ENCODE measurements at regions not wholly inside any gene's neighbourhood (a gene's known extent, or its start where the extent isn't known, plus 50 kb on each side); places are given as distances from the start of the nearest gene placed in this dataset.
"Not testable (repeated sequence)": the region's sequence is repeated elsewhere in the genome, so short reads cannot be mapped to it uniquely, and the experiment has no call there.

DNA sequence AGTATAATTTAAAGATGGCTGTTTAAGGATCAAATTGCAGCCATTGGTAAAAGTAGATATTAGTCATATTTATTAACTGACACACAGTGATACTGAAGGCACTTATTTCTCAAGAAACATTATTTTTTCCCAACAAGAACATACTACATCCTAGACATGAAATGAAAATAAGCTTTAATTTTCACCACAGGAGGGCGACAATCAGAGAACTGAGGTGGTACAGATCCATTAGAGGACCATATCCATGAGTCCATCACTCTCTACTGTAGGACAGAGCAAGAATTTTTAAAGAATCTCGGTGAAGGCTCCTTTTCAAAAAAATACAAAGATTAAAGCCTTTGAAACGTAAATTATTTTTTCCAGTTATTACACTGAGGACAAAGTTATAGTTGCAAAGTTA is 2897.0 kb upstream of the OR11H1 start:
- in situ Hi-C loops (cut with HindIII; ENCODE audit: low pct_unique_long_range_greater_than_20kb, low sequenced_read_pairs) = not testable (repeated sequence)
- peak; percentile 15 for DNase-seq (ENCODE audit: low read depth)

DNA sequence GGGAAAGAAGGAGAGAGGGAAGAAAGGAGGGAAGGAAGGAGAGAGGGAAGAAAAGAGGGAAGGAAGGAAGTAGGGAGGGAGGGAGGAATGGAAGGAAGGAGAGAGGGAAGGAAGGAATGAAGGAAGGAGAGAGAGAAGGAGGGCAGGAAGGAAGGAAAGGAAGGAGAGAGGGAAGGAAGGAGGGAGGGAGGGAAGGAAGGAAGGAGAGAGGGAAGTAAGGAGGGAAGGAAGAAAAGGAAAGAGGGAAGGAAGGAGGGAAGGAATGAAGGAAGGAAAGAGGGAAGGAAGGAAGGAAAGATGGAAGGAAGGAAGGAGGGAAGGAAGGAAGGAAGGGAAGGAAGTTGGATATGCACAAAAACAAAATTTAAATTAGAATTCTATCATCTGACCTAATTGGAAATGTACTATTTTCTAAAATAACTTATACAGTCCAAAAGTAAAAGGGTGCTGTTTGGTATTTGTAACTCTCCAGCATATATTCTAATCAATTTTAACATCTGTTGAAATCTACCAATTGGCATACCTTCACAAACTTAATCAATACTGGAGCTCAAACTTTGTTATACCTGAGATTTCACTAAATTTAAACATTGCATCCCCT is 2890.3 kb upstream of the OR11H1 start:
- in situ Hi-C loops (cut with HindIII; ENCODE audit: low pct_unique_long_range_greater_than_20kb, low sequenced_read_pairs); DNase-seq (ENCODE audit: low read depth): not testable (repeated sequence)

DNA sequence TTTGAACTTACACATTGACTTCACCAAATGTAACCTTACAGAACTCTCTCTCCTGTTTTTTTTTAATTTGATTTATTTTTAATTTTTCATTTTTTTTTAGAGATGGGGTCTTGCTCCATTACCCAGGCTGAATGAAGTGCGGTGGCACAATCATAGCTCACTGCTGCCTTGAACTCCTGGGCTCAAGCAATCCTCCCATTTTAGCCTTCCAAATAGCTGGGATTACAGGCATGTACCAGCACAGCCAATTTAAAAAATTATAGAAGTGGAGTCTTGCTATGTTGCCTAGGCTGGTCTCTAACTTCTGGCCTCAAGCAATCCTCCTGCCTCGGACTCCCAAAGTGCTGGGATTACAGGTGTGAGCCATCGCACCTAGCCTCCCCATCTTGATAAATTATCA is 2889.7 kb upstream of the OR11H1 start:
- DNase-seq (ENCODE audit: low read depth); in situ Hi-C loops (cut with HindIII; ENCODE audit: low pct_unique_long_range_greater_than_20kb, low sequenced_read_pairs): not testable (repeated sequence)
